ENCODE measurements at regions not wholly inside any gene's neighbourhood (a gene's known extent, or its start where the extent isn't known, plus 50 kb on each side); places are given as distances from the start of the nearest gene placed in this dataset.
"Not testable (repeated sequence)": the region's sequence is repeated elsewhere in the genome, so short reads cannot be mapped to it uniquely, and the experiment has no call there.

DNA sequence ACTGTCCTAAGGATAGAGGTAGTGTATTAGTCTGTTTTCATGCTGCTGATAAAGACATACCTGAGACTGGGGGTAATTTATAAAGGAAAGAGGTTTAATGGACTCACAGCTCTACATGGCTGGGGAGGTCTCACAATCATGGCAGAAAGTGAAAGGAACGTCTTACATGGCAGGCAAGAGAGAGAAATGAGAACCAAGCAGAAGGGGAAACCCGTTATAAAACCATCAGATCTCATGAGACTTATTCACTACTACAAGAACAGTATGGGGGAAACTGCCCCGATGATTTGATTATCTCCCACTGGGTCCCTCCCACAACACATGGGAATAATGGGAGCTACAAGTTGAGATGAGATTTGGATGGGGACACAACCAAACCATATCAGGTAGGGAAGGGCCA is 267.4 kb downstream of the EFCAB11 start:
- TF ChIP-seq, protein P1, sequence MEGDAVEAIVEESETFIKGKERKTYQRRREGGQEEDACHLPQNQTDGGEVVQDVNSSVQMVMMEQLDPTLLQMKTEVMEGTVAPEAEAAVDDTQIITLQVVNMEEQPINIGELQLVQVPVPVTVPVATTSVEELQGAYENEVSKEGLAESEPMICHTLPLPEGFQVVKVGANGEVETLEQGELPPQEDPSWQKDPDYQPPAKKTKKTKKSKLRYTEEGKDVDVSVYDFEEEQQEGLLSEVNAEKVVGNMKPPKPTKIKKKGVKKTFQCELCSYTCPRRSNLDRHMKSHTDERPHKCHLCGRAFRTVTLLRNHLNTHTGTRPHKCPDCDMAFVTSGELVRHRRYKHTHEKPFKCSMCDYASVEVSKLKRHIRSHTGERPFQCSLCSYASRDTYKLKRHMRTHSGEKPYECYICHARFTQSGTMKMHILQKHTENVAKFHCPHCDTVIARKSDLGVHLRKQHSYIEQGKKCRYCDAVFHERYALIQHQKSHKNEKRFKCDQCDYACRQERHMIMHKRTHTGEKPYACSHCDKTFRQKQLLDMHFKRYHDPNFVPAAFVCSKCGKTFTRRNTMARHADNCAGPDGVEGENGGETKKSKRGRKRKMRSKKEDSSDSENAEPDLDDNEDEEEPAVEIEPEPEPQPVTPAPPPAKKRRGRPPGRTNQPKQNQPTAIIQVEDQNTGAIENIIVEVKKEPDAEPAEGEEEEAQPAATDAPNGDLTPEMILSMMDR (IDR thresholded peaks at IDR 0.05; ENCODE audit: insufficient read depth, low read length): not testable (repeated sequence)
- TF ChIP-seq REST (IDR thresholded peaks at IDR 0.05; ENCODE audit: insufficient replicate concordance, low read depth); POLR2AphosphoS5 (IDR thresholded peaks at IDR 0.05; ENCODE audit: low read depth); GABPA (IDR thresholded peaks at IDR 0.05; ENCODE audit: low read depth): not testable (repeated sequence)
